GM23338 (cell line): ENCODE measurements at regions not wholly inside any gene's neighbourhood (a gene's known extent, or its start where the extent isn't known, plus 50 kb on each side); places are given as distances from the start of the nearest gene placed in this dataset.
A peak's percentile ranks its signal among the peaks of the same experiment; 100 is the strongest.

Experiments
- ATAC-seq: fragments of 200-7000 bp; cut with Tn5 transposase; 3 replicates; pipeline ENCODE4 v1.9.1; 2020
- DNase-seq: peaks from one replicate; pipeline ENCODE4 v3.0.0-alpha.2; 2015; ENCODE audit warnings: low spot score
- H2AFZ ChIP-seq: fragments of 200-600 bp; sonication (generic); 2 replicates; pipeline ENCODE4 v1.8.0; 2016; ENCODE audit warnings: antibody characterized with exemption, mild to moderate bottlenecking, moderate library complexity
- H3F3A ChIP-seq: fragments of 200-600 bp; sonication (generic); replicated peaks from 2 replicates; pipeline ENCODE4 v1.8.0; 2017; ENCODE audit warnings: antibody characterized with exemption, mixed run types, low read depth
- H3K27ac ChIP-seq: fragments of 200-600 bp; sonication (generic); 2 replicates; pipeline ENCODE4 v1.6.1; 2016; ENCODE audit warnings: low read depth
- H3K27me3 ChIP-seq: fragments of 200-600 bp; sonication (generic); 2 replicates; pipeline ENCODE4 v1.8.0; 2016; ENCODE audit warnings: mild to moderate bottlenecking, mixed run types, moderate library complexity; ENCODE audit not compliant: insufficient read depth
- H3K36me3 ChIP-seq: fragments of 200-600 bp; sonication (generic); 2 replicates; pipeline ENCODE4 v1.8.0; 2016; ENCODE audit warnings: mild to moderate bottlenecking; ENCODE audit not compliant: insufficient read depth
- H3K4me1 ChIP-seq: fragments of 200-600 bp; sonication (generic); 2 replicates; pipeline ENCODE4 v1.8.0; 2016; ENCODE audit warnings: mild to moderate bottlenecking, moderate library complexity; ENCODE audit not compliant: insufficient read depth
- H3K4me2 ChIP-seq: fragments of 200-600 bp; sonication (generic); 2 replicates; pipeline ENCODE4 v1.7.1; 2017; ENCODE audit warnings: mixed run types
- H3K4me3 ChIP-seq: fragments of 200-600 bp; sonication (generic); 2 replicates; pipeline ENCODE4 v1.6.1; 2016; ENCODE audit warnings: mixed run types
- H3K79me2 ChIP-seq: fragments of 200-600 bp; sonication (generic); replicated peaks from 2 replicates; pipeline ENCODE4 v1.8.0; 2017; ENCODE audit warnings: mild to moderate bottlenecking; ENCODE audit not compliant: insufficient read depth
- H3K9me2 ChIP-seq: fragments of 200-600 bp; sonication (generic); 2 replicates; pipeline ENCODE4 v1.8.0; 2017; ENCODE audit not compliant: insufficient read depth
- H4K20me1 ChIP-seq: fragments of 200-600 bp; sonication (generic); replicated peaks from 2 replicates; pipeline ENCODE4 v1.8.0; 2017; ENCODE audit warnings: mild to moderate bottlenecking; ENCODE audit not compliant: insufficient read depth
- H3K27ac Mint-ChIP-seq: 2 replicates; pipeline ENCODE4 v1.8.0; 2020; ENCODE audit warnings: inconsistent platforms, mild to moderate bottlenecking, moderate library complexity, mixed read lengths
- H3K27me3 Mint-ChIP-seq: 3 replicates; pipeline ENCODE4 v1.8.0; 2022; ENCODE audit warnings: low read depth, mild to moderate bottlenecking, moderate library complexity, mixed read lengths, inconsistent platforms; ENCODE audit not compliant: insufficient read depth, poor library complexity
- H3K36me3 Mint-ChIP-seq: 3 replicates; pipeline ENCODE4 v1.8.0; 2021; ENCODE audit warnings: low read depth, mild to moderate bottlenecking, inconsistent platforms, moderate library complexity, mixed read lengths
- H3K4me1 Mint-ChIP-seq: 3 replicates; pipeline ENCODE4 v1.8.0; 2020; ENCODE audit warnings: mild to moderate bottlenecking, inconsistent platforms, mixed read lengths
- H3K4me3 Mint-ChIP-seq: 3 replicates; pipeline ENCODE4 v1.8.0; 2021; ENCODE audit warnings: moderate library complexity, mild to moderate bottlenecking, inconsistent platforms, mixed read lengths
- H3K9me3 Mint-ChIP-seq: 3 replicates; pipeline ENCODE4 v1.8.0; 2020; ENCODE audit warnings: moderate library complexity, mild to moderate bottlenecking, inconsistent platforms, mixed read lengths
- ETS1 ChIP-seq: IDR thresholded peaks from 2 replicates; pipeline ENCODE4 v1.6.1; 2016; ENCODE audit warnings: antibody characterized with exemption
- EZH2 ChIP-seq: fragments of 200-600 bp; sonication (generic); IDR thresholded peaks from one replicate; pipeline ENCODE4 v1.8.0; 2017; ENCODE audit warnings: antibody characterized with exemption, mild to moderate bottlenecking, low read depth; ENCODE audit not compliant: unreplicated experiment
- EZH2phosphoT487 ChIP-seq: fragments of 200-600 bp; sonication (generic); IDR thresholded peaks from one replicate; pipeline ENCODE4 v1.8.1; 2018; ENCODE audit warnings: antibody characterized with exemption; ENCODE audit not compliant: unreplicated experiment
- JUNB ChIP-seq: IDR thresholded peaks from one replicate; pipeline ENCODE4 v1.6.1; 2016; ENCODE audit warnings: antibody characterized with exemption; ENCODE audit not compliant: unreplicated experiment
- NANOG ChIP-seq: IDR thresholded peaks from 2 replicates; pipeline ENCODE4 v1.6.1; 2016; ENCODE audit warnings: antibody characterized with exemption, borderline replicate concordance
- POLR2AphosphoS5 ChIP-seq: IDR thresholded peaks from 2 replicates; pipeline ENCODE4 v1.6.1; 2016; ENCODE audit warnings: antibody characterized with exemption, low read depth
- STAT1 ChIP-seq: IDR thresholded peaks from one replicate; pipeline ENCODE4 v1.6.1; 2016; ENCODE audit warnings: antibody characterized with exemption; ENCODE audit not compliant: unreplicated experiment
- ZNF114 ChIP-seq: fragments of 250-450 bp; sonication (Bioruptor Pico); IDR thresholded peaks from 2 replicates; pipeline ENCODE4 v1.5.0; 2020; ENCODE audit warnings: mild to moderate bottlenecking, moderate library complexity
- ZNF462 ChIP-seq: fragments of 250-450 bp; sonication (Bioruptor Pico); IDR thresholded peaks from 2 replicates; pipeline ENCODE4 v1.5.0; 2020; ENCODE audit warnings: mild to moderate bottlenecking, moderate library complexity

- Histone ChIP-seq H3F3A (no peaks in the 10 kb centered on the region), H3K9me2 (no peaks in the 10 kb centered on the region), H3K27ac (no peak overlapping the region), H4K20me1 (no peaks in the 10 kb centered on the region), H3K4me3 (no peak overlapping the region), H2AFZ (peak overlapping the region; percentile 9; the same call in 1 of the 2 replicates), H3K4me1 (peaks cover 9% of the 10 kb centered on the region), H3K4me2 (no peak overlapping the region), H3K36me3 (no peaks in the 10 kb centered on the region), H3K79me2 (no peaks in the 10 kb centered on the region), H3K27me3 (no peaks in the 10 kb centered on the region)
- no peak for DNase-seq
- no peaks in the 10 kb centered on the region for H3K27me3 Mint-ChIP-seq
- no peaks in the 10 kb centered on the region for H3K36me3 Mint-ChIP-seq
- no peak overlapping the region for H3K27ac Mint-ChIP-seq
- peaks cover 9% of the 10 kb centered on the region; the same call in 2 of the 3 replicates for H3K4me1 Mint-ChIP-seq
- H3K4me3 Mint-ChIP-seq = no peak overlapping the region
- TF ChIP-seq STAT1 (no peak), EZH2phosphoT487 (no peak), NANOG (no peak), EZH2 (no peak), ETS1 (no peak), ZNF462 (CRISPR knock-in tag) (no peak), JUNB (no peak), ZNF114 (no peak), POLR2AphosphoS5 (no peak)
- H3K9me3 Mint-ChIP-seq = no peaks in the 10 kb centered on the region
- peak; percentile 44; the same call in 2 of the 3 replicates for ATAC-seq
Observed at GRCh38 chr7:109545686-109546085, 976.0 kb downstream of the DNAJB9 start.
